Left renal pelvis (tissue), 4 donors: ENCODE measurements at regions not wholly inside any gene's neighbourhood (a gene's known extent, or its start where the extent isn't known, plus 50 kb on each side); places are given as distances from the start of the nearest gene placed in this dataset.
A peak's percentile ranks its signal among the peaks of the same experiment; 100 is the strongest.
"Not testable (repeated sequence)": the region's sequence is repeated elsewhere in the genome, so short reads cannot be mapped to it uniquely, and the experiment has no call there.

Source experiments
- DNase-seq, 4 donors: peaks; one replicate each; pipeline ENCODE4 v3.0.0-alpha.2; 2013; ENCODE audit warnings: low read depth in 4 of 4, low spot score in 3 of 4

- no peak for DNase-seq
These were observed 538.8 kb downstream of the MATN1 start for GRCh38 chr1:30184393-30185141.

- no peak for DNase-seq
These were observed 539.5 kb downstream of the MATN1 start for GRCh38 chr1:30183895-30184294.

- DNase-seq = no peak
These were observed 540.4 kb downstream of the MATN1 start for GRCh38 chr1:30183006-30183405.

GRCh38 chr1:30179942-30180543 lies 543.3 kb downstream of the MATN1 start:
- no peak for DNase-seq

- DNase-seq = no peak
These were observed 546.9 kb downstream of the MATN1 start for GRCh38 chr1:30176477-30176876.

GRCh38 chr1:30174499-30174898 lies 548.9 kb downstream of the MATN1 start:
- DNase-seq = no peak

- DNase-seq = no peak
These were observed 549.8 kb downstream of the MATN1 start for GRCh38 chr1:30173560-30173959.

GRCh38 chr1:30172757-30173156 lies 550.6 kb downstream of the MATN1 start:
- DNase-seq = no peak

- no peak for DNase-seq
These were observed 551.1 kb downstream of the MATN1 start for GRCh38 chr1:30172299-30172694.

GRCh38 chr1:30171537-30172298 lies 551.7 kb downstream of the MATN1 start:
- no peak for DNase-seq

GRCh38 chr1:30169269-30169668 lies 554.1 kb downstream of the MATN1 start:
- DNase-seq = no peak

- DNase-seq = peak in 2 of 4 donors; percentile 10 to 24
These were observed 557.2 kb downstream of the MATN1 start for GRCh38 chr1:30166174-30166573.

- DNase-seq = no peak
These were observed 558.3 kb downstream of the MATN1 start for GRCh38 chr1:30165116-30165515.

GRCh38 chr1:30164693-30165092 lies 558.7 kb downstream of the MATN1 start:
- DNase-seq = no peak

- no peak for DNase-seq
These were observed 560.8 kb downstream of the MATN1 start for GRCh38 chr1:30162565-30162964.

- DNase-seq = no peak
These were observed 561.4 kb downstream of the MATN1 start for GRCh38 chr1:30161953-30162352.

GRCh38 chr1:30160999-30161689 lies 562.2 kb downstream of the MATN1 start:
- no peak for DNase-seq

- no peak for DNase-seq
These were observed 564.4 kb downstream of the MATN1 start for GRCh38 chr1:30159015-30159414.

GRCh38 chr1:30155698-30156097 lies 567.7 kb downstream of the MATN1 start:
- not testable (repeated sequence) for DNase-seq

GRCh38 chr1:30155253-30155652 lies 568.1 kb downstream of the MATN1 start:
- DNase-seq = not testable (repeated sequence)
